ENCODE measurements at regions not wholly inside any gene's neighbourhood (a gene's known extent, or its start where the extent isn't known, plus 50 kb on each side); places are given as distances from the start of the nearest gene placed in this dataset.

DNA sequence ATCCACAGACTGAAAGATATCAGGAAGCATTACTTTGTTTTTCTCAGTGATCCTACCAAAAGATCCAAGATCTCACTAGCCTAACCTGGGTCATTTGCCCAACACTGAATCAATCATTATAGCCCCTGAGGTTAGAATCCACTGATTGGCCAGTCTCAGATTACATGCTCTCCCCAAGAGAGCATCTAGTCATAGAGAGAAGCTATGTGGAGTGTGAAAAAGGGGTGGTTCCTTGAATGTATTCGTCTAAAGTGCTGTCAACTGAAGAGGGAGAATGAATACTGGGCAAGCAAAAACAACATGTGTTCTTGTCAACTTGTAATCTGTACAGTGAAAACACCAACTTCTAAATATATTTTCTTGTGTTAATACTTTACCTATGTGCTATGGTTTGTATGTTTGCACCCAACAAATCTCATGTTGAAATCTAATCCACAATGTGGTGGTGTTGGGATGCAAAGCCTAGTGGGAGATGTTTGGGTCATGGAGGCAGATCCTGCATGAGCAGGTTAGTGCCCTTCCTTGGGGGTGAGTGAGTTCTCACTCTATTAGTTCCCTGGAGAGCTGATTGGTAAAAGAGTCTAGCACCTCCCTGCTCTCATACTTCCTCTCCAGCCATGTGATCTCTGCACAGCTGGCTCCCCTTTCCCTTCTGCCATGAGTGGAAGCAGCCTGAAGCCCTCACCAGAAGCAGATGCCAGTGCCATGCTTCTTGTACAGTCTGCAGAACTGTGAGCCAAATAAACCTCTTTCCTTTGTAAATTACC is 60.3 kb upstream of the PJA2 start:
- H3K4me3 ChIP-seq (ENCODE audit: control insufficient read depth, low read depth, low read length): no peak overlapping the region
- DNase-seq (ENCODE audit: low read depth): no peak
- no peak for TF ChIP-seq CTCF (IDR thresholded peaks at IDR 0.05; ENCODE audit: control insufficient read depth, insufficient read depth, low read depth, low read length, missing control alignments)

- peak; percentile 81 for TF ChIP-seq CTCF (IDR thresholded peaks at IDR 0.05; ENCODE audit: control insufficient read depth, insufficient read depth, low read depth, low read length, missing control alignments)
- DNase-seq (ENCODE audit: low read depth): peak; percentile 71
- H3K4me3 ChIP-seq (ENCODE audit: control insufficient read depth, low read depth, low read length): no peak overlapping the region
Observed at GRCh38 chr5:109468737-109469420, 59.1 kb upstream of the PJA2 start.

DNA sequence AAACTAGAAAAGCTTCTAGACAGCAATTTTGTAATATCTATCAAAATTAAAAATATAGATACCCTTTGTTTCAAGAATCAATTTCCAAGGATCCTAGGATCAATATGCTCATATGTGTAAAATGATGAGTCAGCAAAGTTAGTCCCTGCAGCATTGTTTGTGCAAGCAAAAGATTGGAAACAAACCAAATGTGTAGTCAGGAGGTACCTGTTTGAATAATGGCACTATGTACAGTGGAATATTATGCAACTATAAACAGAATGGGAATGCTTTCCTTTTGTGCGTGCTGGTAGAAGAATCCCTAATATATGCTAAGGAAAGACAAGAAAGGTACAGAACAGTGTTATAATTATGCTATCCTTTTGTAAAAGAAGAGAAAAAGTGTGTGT is 58.5 kb upstream of the PJA2 start:
- DNase-seq (ENCODE audit: low read depth): no peak
- H3K4me3 ChIP-seq (ENCODE audit: control insufficient read depth, low read depth, low read length): no peak overlapping the region
- TF ChIP-seq CTCF (IDR thresholded peaks at IDR 0.05; ENCODE audit: control insufficient read depth, insufficient read depth, low read depth, low read length, missing control alignments): no peak

- no peak overlapping the region for H3K4me3 ChIP-seq (ENCODE audit: control insufficient read depth, low read depth, low read length)
- DNase-seq (ENCODE audit: low read depth): no peak
- TF ChIP-seq CTCF (IDR thresholded peaks at IDR 0.05; ENCODE audit: control insufficient read depth, insufficient read depth, low read depth, low read length, missing control alignments): no peak
Observed at GRCh38 chr5:109467058-109467457, 57.3 kb upstream of the PJA2 start.

All from AG09309 (cell line).